HL-60 (cell line): ENCODE measurements at regions not wholly inside any gene's neighbourhood (a gene's known extent, or its start where the extent isn't known, plus 50 kb on each side); places are given as distances from the start of the nearest gene placed in this dataset.

Experiments
- DNase-seq, 2 experiments: peaks; one replicate each; pipeline ENCODE4 v3.0.0-alpha.2; 2010 to 2020; ENCODE audit warnings: low read depth in 1 of 2, low spot score in 1 of 2
- H3K27ac ChIP-seq: fragments of 250-450 bp; sonication (Bioruptor Pico); replicated peaks from 2 replicates; pipeline ENCODE4 v1.5.1; 2020; ENCODE audit warnings: mild to moderate bottlenecking, moderate library complexity
- H3K27me3 ChIP-seq: fragments of 250-450 bp; sonication (Bioruptor Pico); 2 replicates; pipeline ENCODE4 v1.5.1; 2021; ENCODE audit warnings: mild to moderate bottlenecking, moderate library complexity; ENCODE audit not compliant: insufficient read depth, poor library complexity, severe bottlenecking
- H3K4me3 ChIP-seq: replicated peaks from 2 replicates; pipeline ENCODE4 v1.5.1; 2011; ENCODE audit warnings: mild to moderate bottlenecking, control low read depth, low read length; ENCODE audit not compliant: insufficient read depth
- GABPA ChIP-seq: IDR thresholded peaks from 2 replicates; pipeline ENCODE4 v1.6.1; 2012; ENCODE audit warnings: low read depth
- POLR2AphosphoS5 ChIP-seq: IDR thresholded peaks from 2 replicates; pipeline ENCODE4 v1.6.1; 2012; ENCODE audit warnings: low read depth
- SPI1 ChIP-seq: IDR thresholded peaks from 2 replicates; pipeline ENCODE4 v1.6.1; 2012; ENCODE audit warnings: low read depth, mild to moderate bottlenecking, borderline replicate concordance
- TF ChIP-seq, protein P1 (sequence below): IDR thresholded peaks from one replicate; pipeline ENCODE4 v1.5.1; 2011; ENCODE audit warnings: low read length, control low read depth, inconsistent platforms; ENCODE audit not compliant: insufficient read depth
- TF ChIP-seq, protein P2 (sequence below): IDR thresholded peaks from 2 replicates; pipeline ENCODE4 v1.6.1; 2012; ENCODE audit warnings: low read depth; ENCODE audit not compliant: insufficient replicate concordance

DNA sequence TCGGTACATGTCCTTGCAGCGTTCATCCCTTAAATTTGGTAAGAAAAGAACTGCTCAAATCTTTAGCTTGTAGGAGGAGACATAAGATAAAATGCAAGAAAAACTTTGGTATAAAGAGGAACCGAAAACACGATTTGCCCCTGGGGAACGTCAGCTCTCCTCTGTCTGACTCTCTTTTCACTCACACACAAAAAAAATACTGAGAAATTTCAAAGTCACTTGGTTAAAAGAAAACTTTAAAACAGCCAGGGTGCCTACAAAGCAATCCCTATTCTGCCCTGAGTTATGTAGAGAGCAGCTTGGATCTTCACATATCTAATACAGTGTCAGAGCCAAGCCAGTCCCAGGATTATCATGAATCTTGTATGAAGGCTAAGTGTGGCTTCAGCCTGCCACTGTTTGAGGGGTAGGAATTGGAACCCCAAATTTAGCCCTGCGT lies 248.5 kb upstream of the CXXC4 start:
- DNase-seq: no peak
- Histone ChIP-seq H3K27ac (no peak overlapping the region), H3K27me3 (no peaks in the 10 kb centered on the region), H3K4me3 (no peak overlapping the region)
- TF ChIP-seq GABPA (no peak), POLR2AphosphoS5 (no peak), SPI1 (no peak)
- TF ChIP-seq, protein P1, sequence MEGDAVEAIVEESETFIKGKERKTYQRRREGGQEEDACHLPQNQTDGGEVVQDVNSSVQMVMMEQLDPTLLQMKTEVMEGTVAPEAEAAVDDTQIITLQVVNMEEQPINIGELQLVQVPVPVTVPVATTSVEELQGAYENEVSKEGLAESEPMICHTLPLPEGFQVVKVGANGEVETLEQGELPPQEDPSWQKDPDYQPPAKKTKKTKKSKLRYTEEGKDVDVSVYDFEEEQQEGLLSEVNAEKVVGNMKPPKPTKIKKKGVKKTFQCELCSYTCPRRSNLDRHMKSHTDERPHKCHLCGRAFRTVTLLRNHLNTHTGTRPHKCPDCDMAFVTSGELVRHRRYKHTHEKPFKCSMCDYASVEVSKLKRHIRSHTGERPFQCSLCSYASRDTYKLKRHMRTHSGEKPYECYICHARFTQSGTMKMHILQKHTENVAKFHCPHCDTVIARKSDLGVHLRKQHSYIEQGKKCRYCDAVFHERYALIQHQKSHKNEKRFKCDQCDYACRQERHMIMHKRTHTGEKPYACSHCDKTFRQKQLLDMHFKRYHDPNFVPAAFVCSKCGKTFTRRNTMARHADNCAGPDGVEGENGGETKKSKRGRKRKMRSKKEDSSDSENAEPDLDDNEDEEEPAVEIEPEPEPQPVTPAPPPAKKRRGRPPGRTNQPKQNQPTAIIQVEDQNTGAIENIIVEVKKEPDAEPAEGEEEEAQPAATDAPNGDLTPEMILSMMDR: no peak
- TF ChIP-seq, protein P2, sequence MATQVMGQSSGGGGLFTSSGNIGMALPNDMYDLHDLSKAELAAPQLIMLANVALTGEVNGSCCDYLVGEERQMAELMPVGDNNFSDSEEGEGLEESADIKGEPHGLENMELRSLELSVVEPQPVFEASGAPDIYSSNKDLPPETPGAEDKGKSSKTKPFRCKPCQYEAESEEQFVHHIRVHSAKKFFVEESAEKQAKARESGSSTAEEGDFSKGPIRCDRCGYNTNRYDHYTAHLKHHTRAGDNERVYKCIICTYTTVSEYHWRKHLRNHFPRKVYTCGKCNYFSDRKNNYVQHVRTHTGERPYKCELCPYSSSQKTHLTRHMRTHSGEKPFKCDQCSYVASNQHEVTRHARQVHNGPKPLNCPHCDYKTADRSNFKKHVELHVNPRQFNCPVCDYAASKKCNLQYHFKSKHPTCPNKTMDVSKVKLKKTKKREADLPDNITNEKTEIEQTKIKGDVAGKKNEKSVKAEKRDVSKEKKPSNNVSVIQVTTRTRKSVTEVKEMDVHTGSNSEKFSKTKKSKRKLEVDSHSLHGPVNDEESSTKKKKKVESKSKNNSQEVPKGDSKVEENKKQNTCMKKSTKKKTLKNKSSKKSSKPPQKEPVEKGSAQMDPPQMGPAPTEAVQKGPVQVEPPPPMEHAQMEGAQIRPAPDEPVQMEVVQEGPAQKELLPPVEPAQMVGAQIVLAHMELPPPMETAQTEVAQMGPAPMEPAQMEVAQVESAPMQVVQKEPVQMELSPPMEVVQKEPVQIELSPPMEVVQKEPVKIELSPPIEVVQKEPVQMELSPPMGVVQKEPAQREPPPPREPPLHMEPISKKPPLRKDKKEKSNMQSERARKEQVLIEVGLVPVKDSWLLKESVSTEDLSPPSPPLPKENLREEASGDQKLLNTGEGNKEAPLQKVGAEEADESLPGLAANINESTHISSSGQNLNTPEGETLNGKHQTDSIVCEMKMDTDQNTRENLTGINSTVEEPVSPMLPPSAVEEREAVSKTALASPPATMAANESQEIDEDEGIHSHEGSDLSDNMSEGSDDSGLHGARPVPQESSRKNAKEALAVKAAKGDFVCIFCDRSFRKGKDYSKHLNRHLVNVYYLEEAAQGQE: no peak

DNA sequence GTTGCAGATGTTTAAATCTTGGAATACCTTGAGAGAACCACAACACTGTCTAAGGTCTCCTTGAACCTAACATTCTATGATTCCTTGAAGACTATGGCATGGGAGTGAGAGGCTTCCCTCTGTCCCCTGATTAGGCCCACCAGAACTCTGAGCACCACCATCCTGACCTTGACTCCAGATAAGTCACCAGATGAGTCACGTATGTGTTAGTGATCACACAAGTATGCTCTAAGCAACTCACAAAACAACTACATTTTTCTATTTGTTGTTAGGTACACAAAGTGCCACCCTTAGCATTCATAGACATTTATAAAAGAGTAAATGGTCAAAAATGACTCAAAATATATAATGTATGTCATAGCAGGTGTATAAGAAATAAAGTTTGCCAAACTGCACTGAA lies 252.9 kb upstream of the CXXC4 start:
- H3K4me3 ChIP-seq: no peak overlapping the region
- TF ChIP-seq POLR2AphosphoS5: no peak
- no peak for TF ChIP-seq GABPA
- TF ChIP-seq SPI1: no peak
- TF ChIP-seq, protein P1: no peak
- TF ChIP-seq, protein P2: no peak
- H3K27ac ChIP-seq: no peak overlapping the region
- DNase-seq: no peak
- no peaks in the 10 kb centered on the region for H3K27me3 ChIP-seq

DNA sequence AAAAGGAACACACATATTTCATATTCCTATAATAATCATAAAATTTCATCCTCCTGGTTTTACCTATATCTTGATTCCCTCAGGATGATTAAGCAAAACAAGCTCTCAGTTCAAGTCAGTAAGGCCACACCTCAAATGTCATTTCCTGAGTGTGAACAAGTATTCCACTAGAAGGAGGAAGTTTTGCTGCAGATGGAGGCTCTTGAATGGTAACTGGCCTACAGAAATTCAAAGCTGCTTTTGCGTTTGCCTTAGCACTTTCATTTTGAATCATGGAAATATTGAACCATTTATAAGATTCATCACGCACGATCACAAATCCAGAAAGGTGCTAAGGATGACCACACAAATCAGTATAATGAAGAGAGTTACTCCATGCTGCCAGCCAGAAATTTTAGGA lies 254.4 kb upstream of the CXXC4 start:
- no peak overlapping the region for H3K4me3 ChIP-seq
- peak in 1 of 2 experiments; percentile 30 for DNase-seq
- H3K27me3 ChIP-seq: no peaks in the 10 kb centered on the region
- TF ChIP-seq, protein P1: no peak
- TF ChIP-seq POLR2AphosphoS5 (no peak), GABPA (no peak), SPI1 (no peak)
- TF ChIP-seq, protein P2: no peak
- H3K27ac ChIP-seq: peak overlapping the region; percentile 28; the same call in 1 of the 2 replicates
